Activated naive CD4-positive, alpha-beta T cell treated with anti-CD3 and anti-CD28 coated beads, Interleukin-2, amount 50 U/mL, for 24 hours (primary cell): ENCODE measurements at regions not wholly inside any gene's neighbourhood (a gene's known extent, or its start where the extent isn't known, plus 50 kb on each side); places are given as distances from the start of the nearest gene placed in this dataset.

Source experiments
- H3K27ac Mint-ChIP-seq: one replicate; pipeline ENCODE4 v1.8.0; 2021; ENCODE audit warnings: mild to moderate bottlenecking, mixed read lengths
- H3K27me3 Mint-ChIP-seq: one replicate; pipeline ENCODE4 v1.8.0; 2021; ENCODE audit warnings: mixed read lengths
- H3K36me3 Mint-ChIP-seq: one replicate; pipeline ENCODE4 v1.8.0; 2021; ENCODE audit warnings: mixed read lengths
- H3K4me1 Mint-ChIP-seq: one replicate; pipeline ENCODE4 v1.8.0; 2021; ENCODE audit warnings: mixed read lengths
- H3K4me3 Mint-ChIP-seq: one replicate; pipeline ENCODE4 v1.8.0; 2021; ENCODE audit warnings: mild to moderate bottlenecking, mixed read lengths
- H3K9me3 Mint-ChIP-seq: one replicate; pipeline ENCODE4 v1.8.0; 2021; ENCODE audit warnings: mixed read lengths

DNA sequence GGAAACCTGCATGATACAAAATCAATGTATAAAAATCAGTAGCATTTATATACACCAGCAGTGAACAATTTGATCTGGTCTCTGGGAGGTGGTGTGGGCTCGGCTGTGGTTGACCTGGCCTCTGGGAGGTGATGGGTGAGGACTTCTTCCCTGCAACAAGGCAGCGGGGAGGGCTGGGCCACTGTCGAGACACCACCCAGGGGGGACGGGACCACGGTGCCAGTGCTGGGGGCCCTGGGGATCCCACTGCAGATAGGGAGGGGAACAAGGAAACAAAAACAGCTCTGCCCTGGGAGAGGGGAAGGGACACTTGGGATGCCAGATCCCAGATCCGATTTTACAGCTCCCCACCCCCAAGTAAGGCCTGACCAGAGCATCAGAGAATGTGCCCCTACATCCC, 189.6 kb upstream of the SFSWAP start:
- Mint-ChIP-seq H3K27me3 (no peaks in the 10 kb centered on the region), H3K36me3 (peaks cover 3% of the 10 kb centered on the region), H3K4me3 (no peak overlapping the region), H3K27ac (no peak overlapping the region), H3K4me1 (no peaks in the 10 kb centered on the region), H3K9me3 (peaks cover 1% of the 10 kb centered on the region)

DNA sequence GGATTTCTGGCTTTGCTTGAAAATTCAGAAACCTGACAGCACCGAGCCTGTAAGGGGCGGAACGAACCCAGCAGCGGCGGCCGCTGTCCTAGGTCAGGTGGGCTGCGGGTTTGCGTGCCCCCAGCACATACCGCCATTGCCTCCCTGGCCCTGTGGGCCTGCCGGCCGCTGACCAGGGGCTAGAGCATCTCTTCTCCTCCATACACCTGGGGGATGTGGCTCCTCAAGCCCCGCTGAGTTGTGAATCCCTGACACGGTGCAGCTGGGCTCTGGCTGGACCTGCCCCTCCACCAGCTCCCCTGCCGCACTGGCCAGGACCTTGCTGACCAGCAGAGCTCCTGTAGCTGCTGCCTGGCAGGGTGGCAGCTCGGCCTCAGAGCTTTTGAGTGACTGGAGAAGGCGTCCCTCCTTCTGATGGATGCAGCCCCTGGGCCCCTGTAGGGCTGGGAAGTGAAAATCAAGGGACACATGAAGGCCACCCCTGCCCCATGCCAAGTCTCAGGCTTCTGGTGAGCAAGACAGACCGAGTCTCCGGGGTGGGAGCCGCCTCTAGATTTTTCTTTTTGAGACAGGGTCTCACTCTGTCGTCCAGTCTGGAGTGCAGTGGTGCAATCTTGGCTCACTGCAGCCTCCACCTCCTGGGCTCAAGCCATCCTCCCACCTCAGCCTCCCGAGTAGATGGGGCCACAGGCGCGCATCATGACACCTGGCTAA, 184.9 kb upstream of the SFSWAP start:
- Mint-ChIP-seq H3K27ac (no peak overlapping the region), H3K9me3 (no peaks in the 10 kb centered on the region)

DNA sequence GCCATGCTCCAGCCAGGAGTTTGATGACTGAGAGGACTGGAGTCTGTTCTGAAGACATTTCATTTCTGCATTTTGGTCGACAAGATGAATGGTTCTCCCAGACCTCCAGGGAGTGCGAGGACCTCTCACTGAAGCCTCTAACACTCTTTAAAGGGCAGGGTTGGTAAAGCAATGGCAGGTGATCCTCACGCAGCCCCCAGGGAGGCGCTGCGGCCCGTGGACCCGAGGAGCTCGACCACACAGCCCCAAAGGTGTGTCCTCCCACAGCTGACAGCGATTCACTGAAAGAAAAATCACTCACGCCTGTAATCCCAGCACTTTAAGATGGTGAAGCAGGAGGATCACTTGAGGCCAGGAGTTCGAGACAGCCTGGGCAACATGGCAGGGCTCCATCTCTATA, 183.8 kb upstream of the SFSWAP start:
- Mint-ChIP-seq H3K9me3 (no peaks in the 10 kb centered on the region), H3K36me3 (no peaks in the 10 kb centered on the region), H3K27me3 (no peaks in the 10 kb centered on the region), H3K4me1 (peaks cover 4% of the 10 kb centered on the region), H3K4me3 (no peak overlapping the region), H3K27ac (no peak overlapping the region)

More for the DNA sequence above, 184.9 kb upstream of the SFSWAP start:
- Mint-ChIP-seq H3K4me1 (no peaks in the 10 kb centered on the region), H3K4me3 (no peak overlapping the region), H3K36me3 (no peaks in the 10 kb centered on the region), H3K27me3 (no peaks in the 10 kb centered on the region)

DNA sequence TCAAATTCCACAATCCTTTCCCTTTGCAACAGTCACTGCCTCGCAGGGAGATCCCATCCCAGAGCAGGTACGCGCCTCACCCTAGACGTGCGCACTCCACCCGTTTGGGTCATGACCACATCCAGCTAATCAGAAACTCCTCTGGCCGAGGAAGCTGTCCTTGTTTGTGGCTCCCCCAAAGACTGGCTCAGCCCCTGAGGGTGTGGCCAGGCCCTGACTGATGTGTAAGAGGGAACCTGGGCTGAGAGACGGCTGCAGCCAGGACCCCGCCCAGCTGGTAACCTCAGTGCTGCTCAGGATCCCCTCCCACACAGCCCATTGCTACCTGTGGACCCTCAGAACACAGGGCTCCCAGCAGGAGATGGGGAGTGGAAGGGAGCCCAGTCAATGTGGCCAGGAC, 183.2 kb upstream of the SFSWAP start:
- Mint-ChIP-seq H3K4me3 (no peak overlapping the region), H3K9me3 (no peaks in the 10 kb centered on the region), H3K36me3 (no peaks in the 10 kb centered on the region), H3K27ac (no peak overlapping the region), H3K4me1 (peaks cover 4% of the 10 kb centered on the region), H3K27me3 (no peaks in the 10 kb centered on the region)

DNA sequence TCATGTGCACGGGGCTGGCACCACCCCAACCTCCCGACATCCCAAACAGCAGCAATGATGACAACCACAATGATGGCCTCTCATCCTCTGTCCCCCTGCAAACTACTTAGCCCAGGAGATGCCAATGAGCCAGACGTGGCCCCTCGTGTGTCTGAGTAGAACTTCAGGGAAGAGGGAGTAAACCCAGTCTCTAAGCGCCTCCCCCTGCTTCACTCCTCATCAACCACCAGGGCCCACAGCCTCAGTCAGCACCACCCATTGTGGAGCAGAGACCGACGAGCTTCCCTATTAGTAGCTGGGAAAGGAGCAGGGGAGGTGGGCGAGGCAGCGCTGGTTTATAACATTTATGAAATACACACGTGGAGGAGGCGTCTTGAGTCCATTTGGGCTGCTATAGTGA, 182.7 kb upstream of the SFSWAP start:
- Mint-ChIP-seq H3K36me3 (no peaks in the 10 kb centered on the region), H3K9me3 (no peaks in the 10 kb centered on the region), H3K27ac (no peak overlapping the region), H3K27me3 (no peaks in the 10 kb centered on the region), H3K4me3 (no peak overlapping the region), H3K4me1 (peaks cover 4% of the 10 kb centered on the region)

DNA sequence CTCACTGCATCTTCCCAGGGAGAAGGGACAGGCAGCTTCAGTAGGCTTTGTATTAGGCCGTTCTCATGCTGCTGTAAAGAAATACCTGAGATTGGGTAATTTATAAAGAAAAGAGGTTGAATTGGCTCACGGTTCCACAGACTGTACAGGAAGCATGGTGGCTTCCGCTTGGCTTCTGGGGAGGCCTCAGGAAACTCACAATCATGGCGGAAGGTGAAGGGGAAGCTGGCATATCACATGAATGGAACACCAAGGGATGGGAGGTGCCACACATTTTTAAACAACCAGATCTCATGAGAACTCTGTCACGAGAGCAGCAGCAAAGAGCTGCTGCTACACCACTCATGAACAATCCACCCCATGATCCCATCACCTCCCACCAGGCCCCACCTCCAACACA, 182.2 kb upstream of the SFSWAP start:
- H3K9me3 Mint-ChIP-seq: no peaks in the 10 kb centered on the region

DNA sequence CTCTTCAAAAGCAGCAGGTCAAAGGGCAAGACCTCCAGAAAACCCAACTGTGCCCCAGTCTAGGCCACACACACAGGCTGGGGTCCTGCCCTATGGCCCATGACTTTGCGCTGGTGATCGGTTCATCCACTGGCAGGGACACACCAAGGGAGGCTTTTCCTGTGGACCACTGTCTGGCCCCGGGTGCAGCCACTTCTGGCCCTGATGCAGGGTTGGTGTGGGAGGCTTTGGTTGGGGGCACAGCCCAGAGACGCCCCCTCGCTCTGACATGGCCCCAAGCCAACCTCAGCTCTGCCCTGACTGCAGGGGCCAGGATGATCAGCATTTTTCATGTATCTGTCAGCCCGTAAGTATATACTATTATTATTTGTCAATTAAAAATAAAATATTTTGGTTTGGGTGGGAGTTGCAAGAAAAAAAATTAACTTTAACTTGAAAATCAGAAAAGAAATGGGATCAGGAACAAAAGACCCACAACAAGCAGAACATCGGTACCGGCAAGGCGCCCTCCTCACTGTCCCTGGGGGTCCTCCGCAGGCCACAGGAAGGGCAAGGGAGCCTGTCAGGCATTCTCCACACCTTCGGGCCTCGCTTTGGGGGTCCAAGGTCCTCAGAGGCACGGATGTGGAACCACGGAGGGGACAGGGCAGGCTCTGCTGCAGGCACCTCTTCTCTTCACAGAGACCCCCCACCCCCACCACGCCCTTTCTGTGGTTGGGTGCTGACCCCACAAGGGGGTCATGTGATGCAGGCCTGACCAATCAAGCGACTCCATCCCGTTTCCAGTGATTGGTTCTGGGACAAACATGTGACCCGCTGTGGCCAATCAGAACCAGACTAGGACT, 181.5 kb upstream of the SFSWAP start:
- no peaks in the 10 kb centered on the region for H3K9me3 Mint-ChIP-seq
- no peak overlapping the region for H3K4me3 Mint-ChIP-seq
- no peak overlapping the region for H3K27ac Mint-ChIP-seq
- H3K4me1 Mint-ChIP-seq: peaks cover 4% of the 10 kb centered on the region
- no peaks in the 10 kb centered on the region for H3K36me3 Mint-ChIP-seq
- H3K27me3 Mint-ChIP-seq: no peaks in the 10 kb centered on the region

More for the DNA sequence above, 182.2 kb upstream of the SFSWAP start:
- Mint-ChIP-seq H3K27ac (no peak overlapping the region), H3K27me3 (no peaks in the 10 kb centered on the region), H3K4me3 (no peak overlapping the region), H3K4me1 (peaks cover 4% of the 10 kb centered on the region), H3K36me3 (no peaks in the 10 kb centered on the region)

DNA sequence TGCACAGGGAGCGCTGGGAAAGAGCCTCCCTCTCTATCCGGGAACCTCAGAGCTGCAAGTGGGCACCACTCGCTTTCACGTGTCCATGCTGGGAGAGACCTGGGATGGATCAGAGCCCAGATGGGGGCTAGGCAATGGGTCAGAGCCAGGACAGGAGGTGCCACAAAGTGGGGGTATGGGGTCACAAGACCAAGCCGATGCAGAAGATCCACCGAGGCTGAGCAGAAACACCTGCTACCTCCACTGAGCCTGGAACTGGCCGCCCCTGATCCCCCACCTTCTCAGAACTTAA, 180.9 kb upstream of the SFSWAP start:
- H3K27ac Mint-ChIP-seq: no peak overlapping the region
- no peaks in the 10 kb centered on the region for H3K36me3 Mint-ChIP-seq
- no peaks in the 10 kb centered on the region for H3K27me3 Mint-ChIP-seq
- H3K9me3 Mint-ChIP-seq: no peaks in the 10 kb centered on the region
- H3K4me3 Mint-ChIP-seq: no peak overlapping the region
- peaks cover 4% of the 10 kb centered on the region for H3K4me1 Mint-ChIP-seq

DNA sequence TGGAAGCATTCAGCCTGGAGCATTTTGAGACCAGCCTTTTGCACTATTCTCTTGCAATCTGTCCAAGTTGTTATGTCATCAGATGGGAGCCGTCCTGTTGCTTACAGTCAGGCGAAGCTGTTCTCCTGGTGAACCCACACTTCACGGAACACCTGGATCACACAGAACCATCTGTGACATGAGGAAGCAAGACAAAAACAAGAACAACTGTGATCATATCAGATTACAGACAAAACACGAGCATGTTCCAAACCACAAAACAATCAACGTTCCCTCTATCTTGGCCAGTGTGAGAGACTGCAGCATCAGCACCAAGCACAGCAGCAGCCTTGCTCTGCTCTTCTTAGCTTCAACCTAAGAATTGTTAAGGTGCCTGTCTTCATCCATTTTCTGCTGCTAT, 180.5 kb upstream of the SFSWAP start:
- no peaks in the 10 kb centered on the region for H3K36me3 Mint-ChIP-seq
- H3K27me3 Mint-ChIP-seq: no peaks in the 10 kb centered on the region
- peaks cover 4% of the 10 kb centered on the region for H3K4me1 Mint-ChIP-seq
- H3K4me3 Mint-ChIP-seq: no peak overlapping the region
- H3K27ac Mint-ChIP-seq: no peak overlapping the region
- H3K9me3 Mint-ChIP-seq: no peaks in the 10 kb centered on the region

DNA sequence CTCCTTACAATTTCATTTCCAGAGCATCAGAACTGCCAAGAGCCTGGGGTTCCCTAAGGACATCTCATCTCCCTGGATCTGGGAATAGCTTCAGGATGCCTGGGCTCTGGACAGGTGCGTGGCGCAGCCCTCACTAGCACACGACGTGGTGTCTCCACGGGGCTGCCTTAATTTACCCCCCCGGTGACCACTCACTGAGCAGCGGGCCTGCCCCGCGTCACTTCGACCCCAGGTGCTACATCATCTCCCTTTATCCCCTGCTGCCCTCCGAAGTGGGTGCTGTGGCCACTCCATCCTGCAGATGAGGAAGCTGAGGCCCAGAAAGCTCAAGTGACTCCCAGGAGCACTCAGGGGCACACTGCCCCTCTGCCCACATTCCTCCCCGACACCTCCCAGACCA, 177.8 kb upstream of the SFSWAP start:
- H3K4me3 Mint-ChIP-seq: no peak overlapping the region
- no peak overlapping the region for H3K27ac Mint-ChIP-seq
- no peaks in the 10 kb centered on the region for H3K9me3 Mint-ChIP-seq
- H3K4me1 Mint-ChIP-seq: peaks cover 14% of the 10 kb centered on the region
- H3K36me3 Mint-ChIP-seq: no peaks in the 10 kb centered on the region
- H3K27me3 Mint-ChIP-seq: no peaks in the 10 kb centered on the region

DNA sequence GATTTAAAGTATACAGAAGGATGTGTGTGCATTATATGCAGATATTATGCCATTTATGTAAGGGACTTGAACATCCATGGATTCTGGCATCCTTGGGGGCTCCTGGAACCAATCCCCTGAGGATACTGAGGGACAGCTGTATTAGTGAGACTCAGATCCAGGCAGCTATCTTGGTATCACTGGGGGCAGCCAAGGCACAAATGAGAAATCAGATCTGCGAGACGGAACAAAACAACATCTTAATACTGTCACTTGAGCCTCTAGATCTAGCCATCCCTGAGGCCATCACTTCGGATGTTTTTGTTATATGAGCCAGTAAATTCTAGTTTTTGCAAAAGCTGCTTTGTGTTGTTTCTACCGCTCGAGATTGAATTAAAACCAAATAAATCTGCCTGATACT, 175.1 kb upstream of the SFSWAP start:
- peak overlapping the region; percentile 79 for H3K27ac Mint-ChIP-seq
- no peaks in the 10 kb centered on the region for H3K27me3 Mint-ChIP-seq
- no peaks in the 10 kb centered on the region for H3K36me3 Mint-ChIP-seq
- no peaks in the 10 kb centered on the region for H3K9me3 Mint-ChIP-seq
- no peak overlapping the region for H3K4me3 Mint-ChIP-seq
- peaks cover 14% of the 10 kb centered on the region for H3K4me1 Mint-ChIP-seq

DNA sequence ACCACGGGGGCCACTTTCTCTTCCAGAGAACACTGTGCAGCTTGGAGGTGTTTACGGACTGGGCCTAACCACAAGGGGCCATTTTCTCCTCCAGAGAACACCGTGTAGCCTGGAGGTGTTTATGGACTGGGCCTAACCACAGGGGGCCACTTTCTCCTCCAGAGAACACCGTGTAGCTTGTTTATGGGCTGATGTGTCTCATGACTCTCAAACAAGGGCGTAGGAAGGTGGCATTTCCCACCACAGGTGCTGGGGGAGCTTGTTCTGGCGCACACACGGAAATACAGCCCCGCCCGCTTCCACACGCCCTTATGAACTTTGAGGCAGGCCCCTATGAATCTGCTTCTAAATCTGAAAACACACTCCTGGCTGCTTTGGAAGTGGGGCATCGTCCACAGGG, 174.6 kb upstream of the SFSWAP start:
- H3K27ac Mint-ChIP-seq: peak overlapping the region; percentile 3
- H3K27me3 Mint-ChIP-seq: no peaks in the 10 kb centered on the region
- peaks cover 11% of the 10 kb centered on the region for H3K4me1 Mint-ChIP-seq
- no peaks in the 10 kb centered on the region for H3K36me3 Mint-ChIP-seq
- no peaks in the 10 kb centered on the region for H3K9me3 Mint-ChIP-seq
- H3K4me3 Mint-ChIP-seq: no peak overlapping the region

DNA sequence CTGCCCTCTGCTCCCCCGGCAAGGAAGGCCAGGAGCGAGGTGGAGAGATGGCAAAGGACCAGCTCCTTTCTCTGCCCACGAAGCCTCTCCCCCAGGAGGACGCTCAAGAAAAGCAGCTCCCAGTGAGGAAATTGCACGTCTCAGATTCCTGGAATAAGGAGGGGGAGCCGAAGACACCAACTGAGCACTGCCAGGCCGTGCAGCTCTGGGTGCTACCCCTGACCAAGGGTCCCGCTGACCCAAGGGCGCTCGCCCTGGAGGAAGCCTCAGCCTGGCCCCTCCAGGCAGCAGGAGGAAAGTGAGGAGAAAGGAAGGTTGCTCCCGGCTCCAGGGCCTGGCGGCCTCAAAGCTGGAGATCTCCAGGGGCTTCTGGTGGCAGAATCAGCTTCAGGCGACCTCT, 174.1 kb upstream of the SFSWAP start:
- no peaks in the 10 kb centered on the region for H3K27me3 Mint-ChIP-seq

DNA sequence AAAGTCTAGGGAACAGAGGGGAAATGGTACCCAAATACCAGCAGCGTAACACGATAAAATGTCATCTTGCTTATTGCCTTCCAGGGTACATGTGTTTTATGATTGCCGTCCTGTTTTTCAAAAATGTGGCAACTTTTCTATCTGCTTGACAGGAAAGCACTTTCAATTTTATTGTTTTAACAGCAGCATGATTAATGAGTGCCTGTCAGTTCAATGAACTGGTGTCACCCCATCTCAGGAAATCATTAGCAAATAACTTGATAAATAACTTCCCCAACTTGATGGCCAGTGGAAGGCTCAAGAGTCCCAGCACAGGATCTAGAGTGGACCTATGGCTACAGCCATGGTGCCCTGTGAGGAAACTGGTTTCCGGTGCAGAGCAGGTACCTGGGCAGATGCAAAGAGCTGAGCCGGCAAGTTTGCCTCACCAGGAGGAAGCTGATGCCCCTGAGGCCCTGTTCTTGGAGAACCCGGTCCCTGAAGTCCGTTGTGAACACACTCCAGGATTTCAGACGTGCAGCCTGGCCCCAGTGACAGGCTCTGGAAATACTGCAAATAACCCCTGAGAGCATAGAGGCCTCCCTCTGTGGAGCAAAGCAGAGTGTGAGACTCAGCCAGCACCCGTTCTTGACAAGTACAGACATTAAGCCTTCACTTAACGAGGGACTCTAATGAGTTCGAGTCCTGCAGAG, 173.5 kb upstream of the SFSWAP start:
- Mint-ChIP-seq H3K4me1 (peaks cover 10% of the 10 kb centered on the region), H3K27me3 (no peaks in the 10 kb centered on the region), H3K36me3 (no peaks in the 10 kb centered on the region), H3K4me3 (no peak overlapping the region), H3K27ac (no peak overlapping the region), H3K9me3 (no peaks in the 10 kb centered on the region)

More for the DNA sequence above, 174.1 kb upstream of the SFSWAP start:
- Mint-ChIP-seq H3K4me1 (peaks cover 10% of the 10 kb centered on the region), H3K27ac (peak overlapping the region; percentile 3), H3K9me3 (no peaks in the 10 kb centered on the region), H3K36me3 (no peaks in the 10 kb centered on the region), H3K4me3 (no peak overlapping the region)

DNA sequence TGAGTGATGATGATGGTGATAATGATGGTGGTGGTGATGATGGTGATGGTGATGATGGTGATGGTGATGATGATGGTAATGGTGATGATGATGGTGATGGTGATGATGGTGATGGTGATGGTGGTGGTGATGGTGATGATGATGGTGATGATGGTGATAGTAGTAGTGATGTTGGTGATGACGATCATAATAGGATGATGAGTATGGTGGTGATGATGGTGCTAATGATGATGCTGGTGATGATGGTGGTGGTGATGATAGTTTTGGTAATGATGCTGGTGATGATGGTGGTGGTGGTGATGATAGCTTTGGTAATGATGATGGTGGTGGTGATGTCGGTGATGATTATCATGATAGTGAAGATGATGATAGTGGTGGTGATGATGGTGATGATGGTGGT, 171.5 kb upstream of the SFSWAP start:
- Mint-ChIP-seq H3K4me1 (peaks cover 10% of the 10 kb centered on the region), H3K9me3 (no peaks in the 10 kb centered on the region), H3K27ac (no peak overlapping the region), H3K4me3 (no peak overlapping the region), H3K36me3 (no peaks in the 10 kb centered on the region), H3K27me3 (no peaks in the 10 kb centered on the region)

DNA sequence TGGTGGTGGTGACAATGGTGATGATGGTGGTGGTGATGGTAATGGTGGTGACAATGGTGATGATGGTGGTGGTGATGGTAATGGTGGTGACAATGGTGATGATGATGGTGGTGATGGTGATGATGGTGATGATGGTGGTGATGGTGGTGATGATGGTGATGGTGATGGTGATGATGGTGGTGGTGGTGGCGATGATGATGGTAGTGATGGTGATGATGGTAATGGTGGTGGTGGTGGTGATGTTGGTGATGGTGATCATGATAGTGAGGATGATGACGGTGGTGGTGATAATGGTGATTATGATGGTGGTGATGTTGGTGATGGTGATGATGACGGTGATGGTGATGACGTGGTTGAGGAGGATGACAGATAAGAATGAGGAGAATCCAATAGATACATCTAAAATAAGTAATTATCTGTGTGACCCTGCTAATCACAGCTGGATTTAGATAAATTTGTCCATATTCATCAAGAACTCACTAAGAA, 170.7 kb upstream of the SFSWAP start:
- Mint-ChIP-seq H3K4me1 (peaks cover 10% of the 10 kb centered on the region), H3K9me3 (no peaks in the 10 kb centered on the region), H3K27ac (no peak overlapping the region), H3K4me3 (no peak overlapping the region), H3K27me3 (no peaks in the 10 kb centered on the region), H3K36me3 (no peaks in the 10 kb centered on the region)
